GM21737 (cell line): ENCODE measurements at regions not wholly inside any gene's neighbourhood (a gene's known extent, or its start where the extent isn't known, plus 50 kb on each side); places are given as distances from the start of the nearest gene placed in this dataset.
"Not testable (repeated sequence)": the region's sequence is repeated elsewhere in the genome, so short reads cannot be mapped to it uniquely, and the experiment has no call there.

ENCODE experiments used
- ATAC-seq: cut with Tn5 transposase; IDR thresholded peaks from one replicate; pipeline ENCODE4 v1.9.1; 2021; ENCODE audit warnings: mild to moderate bottlenecking, moderate library complexity; ENCODE audit not compliant: unreplicated experiment

DNA sequence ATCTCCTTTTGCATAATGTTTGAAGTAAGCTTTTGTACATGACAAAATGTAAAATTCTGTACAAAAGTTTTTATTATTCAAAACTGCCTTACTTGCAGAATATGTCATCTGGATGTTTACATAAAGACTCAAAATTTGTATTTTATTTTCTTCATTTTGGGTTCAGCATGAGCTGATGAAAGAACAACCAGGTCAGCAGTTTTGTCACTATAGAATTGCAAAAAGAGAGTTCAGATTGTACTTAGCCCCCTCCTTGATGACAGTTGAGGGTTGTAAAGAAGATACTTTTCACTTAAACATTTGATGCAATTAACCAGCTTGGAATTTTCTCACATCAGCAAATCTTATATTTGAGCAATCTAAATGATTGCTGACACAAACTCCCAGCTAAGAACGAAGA, 669.3 kb downstream of the PLA2G4A start:
- ATAC-seq, result no peak

DNA sequence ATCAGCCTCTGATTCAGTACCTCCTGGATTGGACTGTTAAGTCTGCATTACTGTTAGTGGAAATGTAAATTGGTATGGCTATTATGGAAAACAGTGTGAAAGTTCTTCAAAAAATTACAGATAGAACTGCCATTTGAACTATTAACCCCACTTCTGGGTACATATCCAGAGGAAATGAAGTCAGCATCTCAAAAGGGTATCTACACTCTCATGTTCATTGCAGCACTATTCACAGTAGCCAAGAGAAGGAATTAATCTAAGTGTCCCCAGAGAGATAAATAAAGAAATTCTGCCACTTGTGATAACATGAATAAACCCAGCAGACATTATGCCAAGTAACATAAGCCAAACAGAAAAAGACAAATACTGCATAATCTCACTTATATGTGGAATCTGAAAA, 676.0 kb downstream of the PLA2G4A start:
- ATAC-seq, result no peak

- no peak for ATAC-seq
Measured at GRCh38 chr1:187509091-187509490, 680.3 kb downstream of the PLA2G4A start.

DNA sequence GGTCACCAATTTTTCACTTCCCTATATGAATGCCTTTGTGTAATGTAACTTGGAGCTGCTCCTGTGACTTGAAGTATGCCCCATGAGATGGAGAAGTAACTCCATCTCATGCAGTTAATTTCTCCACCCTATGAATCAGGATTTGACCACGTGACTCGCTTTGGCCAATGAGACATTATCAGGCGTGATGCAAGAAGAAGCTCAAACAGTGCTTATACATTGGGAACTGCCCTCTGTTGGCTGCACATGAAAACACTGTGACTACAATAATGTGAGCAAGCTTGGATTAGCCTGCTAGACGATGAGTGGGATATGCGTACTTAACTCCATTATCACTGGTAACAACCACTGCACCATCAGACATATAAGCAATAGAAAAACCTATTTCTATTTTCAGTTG, 684.4 kb downstream of the PLA2G4A start:
- no peak for ATAC-seq

- ATAC-seq, result no peak
Measured at GRCh38 chr1:187514110-187514509, 685.4 kb downstream of the PLA2G4A start.

GRCh38 chr1:187516874-187517273, 688.1 kb downstream of the PLA2G4A start:
- ATAC-seq, result no peak

DNA sequence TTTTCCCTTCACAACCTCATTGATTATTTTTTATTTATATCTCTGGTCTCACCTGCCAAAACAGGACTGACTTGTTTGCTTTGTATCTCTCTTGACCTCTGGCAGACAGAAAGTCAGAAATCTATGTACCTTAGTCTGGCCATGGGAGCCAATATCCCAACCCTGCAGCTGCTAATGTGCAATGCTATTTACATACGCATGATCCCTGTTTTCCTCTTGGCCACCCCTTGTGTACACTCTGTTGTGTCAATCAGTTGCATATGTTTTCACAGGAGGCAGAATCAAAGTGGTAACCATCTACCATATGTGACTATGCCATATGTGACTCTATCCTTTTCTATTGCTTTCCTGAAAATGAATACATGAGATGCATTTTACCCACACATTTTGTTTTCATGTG, 688.8 kb downstream of the PLA2G4A start:
- no peak for ATAC-seq

DNA sequence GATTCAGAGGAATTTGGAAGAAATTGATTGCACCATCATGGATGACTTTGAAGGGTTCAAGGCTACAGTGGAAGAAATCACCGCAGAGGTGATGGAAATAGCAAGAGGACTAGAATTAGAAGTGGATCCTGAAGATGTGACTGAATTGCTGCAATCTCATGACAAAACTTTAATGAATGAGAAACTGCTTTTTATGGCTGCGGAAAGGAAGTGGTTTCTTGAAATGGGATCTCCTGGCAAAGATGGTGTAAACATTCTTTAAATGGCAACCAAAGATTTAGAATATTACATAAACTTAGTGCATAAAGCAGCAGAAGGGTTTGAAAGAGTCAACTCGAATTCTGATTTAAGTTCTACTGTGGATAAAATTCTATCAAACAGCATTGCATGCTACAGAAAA, 698.6 kb downstream of the PLA2G4A start:
- ATAC-seq, result no peak

- ATAC-seq, result no peak
Measured at GRCh38 chr1:187537936-187538335, 709.2 kb downstream of the PLA2G4A start.

DNA sequence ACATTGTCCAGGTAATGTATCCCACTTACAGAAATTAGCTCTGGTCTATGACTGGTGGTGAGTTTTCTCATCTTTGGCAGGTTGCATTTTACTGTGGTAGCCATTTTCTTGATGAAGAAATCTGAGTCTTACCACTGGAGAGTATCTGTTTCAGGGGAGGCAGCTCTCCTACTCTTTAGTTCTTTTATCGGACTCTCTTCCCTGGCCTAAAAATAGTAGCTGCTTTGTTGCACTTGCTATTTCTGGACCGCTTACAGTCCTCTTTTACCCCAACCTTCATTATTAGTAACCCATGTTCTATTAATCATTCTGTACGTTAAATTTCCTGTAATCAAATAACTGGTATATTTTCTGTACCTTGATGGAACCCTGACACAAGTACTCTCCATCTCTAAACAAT, 720.8 kb downstream of the PLA2G4A start:
- ATAC-seq, result no peak

DNA sequence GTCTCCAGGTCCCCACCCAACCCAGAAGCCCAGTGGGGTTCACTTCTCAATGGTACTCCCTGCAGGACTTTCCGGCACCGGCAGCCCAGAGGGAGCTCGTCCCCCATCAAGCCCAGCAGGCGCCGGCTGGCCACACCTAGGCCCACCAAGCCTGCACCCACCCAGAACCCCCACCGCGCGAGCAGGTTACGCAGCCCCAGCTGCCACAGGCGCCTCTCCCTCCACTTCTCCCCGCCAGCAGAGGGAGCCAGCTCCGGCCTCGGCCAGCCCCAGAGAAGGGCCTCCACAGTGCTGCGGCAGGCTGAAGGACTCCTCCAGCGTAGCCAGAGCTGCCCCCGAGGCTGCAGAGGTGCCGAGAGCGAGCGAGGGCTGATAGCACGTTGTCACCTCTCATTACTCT, 722.3 kb downstream of the PLA2G4A start:
- no peak for ATAC-seq

DNA sequence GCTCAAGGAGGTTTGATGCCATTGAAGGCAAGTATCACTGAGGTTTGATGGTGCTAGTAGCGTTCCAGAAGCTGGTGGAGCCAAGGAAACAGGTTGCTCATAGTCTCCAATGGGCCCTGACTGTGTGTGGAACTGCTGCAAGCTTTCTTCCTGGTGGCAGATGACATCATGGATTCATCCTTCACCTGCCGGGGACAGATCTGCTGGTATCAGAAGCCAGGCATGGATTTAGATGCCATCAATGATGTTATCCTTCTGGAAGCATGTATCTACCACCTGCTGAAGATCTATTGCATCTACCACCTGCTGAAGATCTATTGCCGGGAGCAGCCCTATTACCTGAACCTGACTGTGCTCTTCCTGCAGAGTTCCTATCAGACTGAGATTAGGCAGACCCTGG, 734.4 kb downstream of the PLA2G4A start:
- no peak for ATAC-seq

DNA sequence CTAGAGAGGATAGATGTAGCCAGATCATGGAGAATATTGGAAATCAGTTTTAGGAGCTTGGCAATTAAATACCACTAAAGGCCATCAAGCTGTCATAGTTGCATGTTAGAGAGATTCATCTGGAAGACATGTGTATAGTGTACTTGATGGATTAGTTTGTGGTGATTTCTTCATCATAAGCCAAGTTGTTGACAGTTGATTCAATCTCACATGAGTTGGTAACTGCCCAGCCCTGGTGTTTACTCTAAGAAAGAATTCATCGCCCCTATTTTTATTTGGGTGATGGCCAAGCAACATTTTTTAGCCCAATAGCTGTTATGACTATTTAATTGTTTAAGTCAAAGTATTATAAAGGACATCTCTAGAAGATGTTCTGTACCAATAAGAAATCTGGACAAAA, 737.6 kb downstream of the PLA2G4A start:
- ATAC-seq, result no peak

DNA sequence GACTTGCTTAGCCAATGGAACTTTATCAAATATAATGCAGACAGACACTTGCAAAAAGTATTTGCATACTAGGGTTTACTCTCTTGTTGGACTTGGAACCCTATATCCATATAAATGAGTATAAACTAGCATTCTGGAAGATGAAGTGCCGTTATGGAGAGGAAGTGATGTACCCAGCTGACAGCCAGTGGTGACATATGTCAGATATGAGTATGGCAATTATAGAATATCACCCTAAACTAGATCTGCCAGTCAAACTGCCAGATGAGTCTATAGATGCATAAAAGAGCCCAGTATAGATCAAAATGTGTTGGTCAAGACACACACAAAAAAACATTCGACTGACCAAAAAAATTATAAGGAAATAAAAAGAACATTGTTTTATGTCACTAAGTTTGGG, 739.3 kb downstream of the PLA2G4A start:
- no peak for ATAC-seq

DNA sequence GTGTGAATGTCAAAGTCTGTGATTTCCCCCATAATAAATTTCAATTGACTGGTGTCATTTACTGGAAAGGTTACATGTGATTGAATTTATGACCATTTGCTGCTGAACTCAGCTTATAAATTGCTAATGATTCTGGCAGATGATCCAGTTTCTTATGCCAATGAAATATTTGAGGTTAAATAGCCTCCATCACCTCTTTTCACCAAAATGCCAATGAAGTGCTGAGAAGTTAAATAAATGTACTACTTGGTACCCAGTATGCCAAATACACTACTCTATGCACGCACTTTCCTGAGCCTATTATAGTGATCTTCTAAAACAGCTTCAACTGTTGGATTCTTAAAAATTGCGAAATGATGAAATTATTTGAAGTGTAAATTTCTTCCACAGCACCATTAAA, 741.4 kb downstream of the PLA2G4A start:
- ATAC-seq, result no peak

DNA sequence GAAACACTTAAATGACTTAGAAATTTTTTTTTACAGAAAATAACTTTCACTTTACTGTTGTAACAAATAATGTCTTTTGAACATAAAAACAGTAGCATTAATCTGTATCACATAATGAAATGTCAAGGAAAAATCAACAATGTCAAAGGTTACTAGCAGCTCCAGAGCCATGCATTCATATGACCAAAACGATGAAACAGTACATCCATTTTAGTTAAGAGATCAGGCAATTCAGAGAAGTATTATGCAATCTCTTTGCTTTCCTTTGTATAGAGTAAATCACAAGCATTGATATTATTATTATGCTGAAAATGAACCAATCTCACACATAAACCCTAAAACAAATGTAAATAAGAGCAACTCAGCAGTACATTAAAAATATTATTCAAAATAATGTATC, 748.9 kb downstream of the PLA2G4A start:
- no peak for ATAC-seq

- ATAC-seq, result no peak
Measured at GRCh38 chr1:187588917-187589316, 760.2 kb downstream of the PLA2G4A start.

DNA sequence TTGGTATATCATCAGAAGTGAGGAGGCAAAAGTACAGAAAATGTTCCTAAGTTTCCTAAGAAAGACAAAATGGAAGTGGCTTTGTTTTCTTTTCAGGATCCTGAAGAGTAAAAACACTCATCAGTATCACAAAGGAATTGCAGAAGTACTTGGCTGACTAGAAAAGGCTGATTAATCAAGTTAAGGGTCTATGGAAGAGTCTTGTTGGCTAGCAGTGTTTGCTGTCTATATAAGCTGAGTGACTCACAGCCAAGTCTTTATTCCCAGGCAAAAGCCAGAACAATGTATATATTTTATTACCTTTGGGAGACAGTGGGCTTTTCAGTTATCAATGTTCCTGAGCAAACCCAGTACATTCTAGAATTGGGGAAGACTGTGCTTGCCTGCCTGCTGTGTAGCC, 777.0 kb downstream of the PLA2G4A start:
- ATAC-seq, result no peak

DNA sequence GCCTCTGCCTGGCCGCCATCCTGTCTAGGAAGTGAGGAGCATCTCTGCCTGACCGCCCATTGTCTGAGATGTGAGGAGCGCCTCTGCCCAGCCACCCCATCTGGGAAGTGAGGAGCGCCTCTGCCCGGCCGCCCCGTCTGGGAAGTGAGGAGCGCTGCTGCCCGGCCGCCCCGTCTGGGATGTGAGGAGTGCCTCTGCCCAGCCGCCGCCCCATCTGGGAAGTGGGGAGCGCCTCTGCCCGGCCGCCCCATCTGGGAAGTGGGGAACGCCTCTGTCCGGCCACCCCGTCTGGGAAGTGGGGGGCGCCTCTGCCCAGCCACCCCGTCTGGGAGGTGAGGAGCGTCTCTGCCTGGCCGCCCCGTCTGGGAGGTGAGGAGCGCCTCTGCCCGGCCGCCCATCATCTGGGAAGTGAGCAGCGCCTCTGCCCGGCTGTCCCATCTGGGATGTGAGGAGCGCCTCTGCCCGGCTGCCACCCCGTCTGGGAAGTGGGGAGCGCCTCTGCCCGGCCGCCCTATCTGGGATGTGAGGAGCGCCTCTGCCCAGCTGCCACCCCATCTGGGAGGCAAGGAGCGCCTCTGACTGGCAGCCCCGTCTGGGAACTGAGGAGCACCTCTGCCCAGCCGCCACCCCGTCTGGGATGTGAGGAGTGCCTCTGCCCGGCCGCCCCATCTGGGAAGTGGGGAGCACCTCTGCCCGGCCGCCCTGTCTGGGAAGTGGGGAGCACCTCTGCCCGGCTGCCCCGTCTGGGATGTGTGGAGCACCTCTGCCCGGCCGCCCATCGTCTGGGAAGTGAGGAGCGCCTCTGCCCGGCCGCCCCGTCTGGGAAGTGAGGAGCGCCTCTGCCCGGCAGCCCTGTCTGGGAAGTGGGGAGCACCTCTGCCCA, 787.3 kb downstream of the PLA2G4A start:
- not testable (repeated sequence) for ATAC-seq

- ATAC-seq, result not testable (repeated sequence)
Measured at GRCh38 chr1:187616830-187617229, 788.1 kb downstream of the PLA2G4A start.

DNA sequence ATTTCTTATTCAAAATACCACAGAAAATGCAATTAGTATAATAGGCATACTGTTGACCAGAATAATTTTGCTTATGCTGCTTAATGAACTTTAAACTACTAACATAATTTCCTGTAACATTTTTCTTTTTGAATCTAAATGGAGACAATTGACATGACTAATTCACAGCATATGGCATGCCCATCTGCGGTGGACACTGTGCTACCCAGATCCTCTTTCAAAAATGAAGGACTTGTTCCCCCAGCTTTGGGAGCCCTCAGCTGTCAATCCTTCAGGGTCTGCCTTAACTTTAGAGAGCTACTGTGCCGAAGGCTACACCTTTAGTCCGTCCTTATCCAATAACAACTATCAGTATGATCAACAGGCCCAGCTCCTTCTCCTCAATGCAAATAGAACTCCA, 789.0 kb downstream of the PLA2G4A start:
- ATAC-seq, result no peak

DNA sequence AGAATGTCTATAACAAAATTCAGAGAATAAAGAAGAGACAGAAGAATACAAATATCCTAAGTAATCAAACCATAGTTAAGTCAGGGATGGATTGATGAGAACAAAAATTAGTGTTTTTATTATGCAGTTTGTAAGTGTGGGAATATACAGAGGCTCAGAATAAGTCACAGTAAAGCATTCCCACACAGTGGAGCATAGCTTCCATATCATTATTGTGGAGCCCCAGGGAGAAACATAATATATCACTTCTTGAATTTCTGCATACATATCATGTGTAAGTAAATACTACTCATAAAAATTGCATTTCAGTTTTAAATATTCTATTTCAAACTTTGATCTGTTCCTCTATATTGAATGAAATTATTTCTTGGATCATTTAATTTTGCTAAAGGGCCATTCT, 790.4 kb downstream of the PLA2G4A start:
- ATAC-seq, result no peak

- no peak for ATAC-seq
Measured at GRCh38 chr1:187621951-187622350, 793.2 kb downstream of the PLA2G4A start.
